Stimulated activated CD4-positive, alpha-beta T cell treated with anti-CD3 and anti-CD28 coated beads, TNF-alpha, amount 100 ng/mL, for 4 hours (primary cell): ENCODE measurements at regions not wholly inside any gene's neighbourhood (a gene's known extent, or its start where the extent isn't known, plus 50 kb on each side); places are given as distances from the start of the nearest gene placed in this dataset.
"Not testable (repeated sequence)": the region's sequence is repeated elsewhere in the genome, so short reads cannot be mapped to it uniquely, and the experiment has no call there.

ENCODE experiments used
- DNase-seq, 3 experiments: peaks; one replicate each; pipeline ENCODE4 v3.0.0-alpha.2; 2020; ENCODE audit warnings: low read depth in 3 of 3

GRCh38 chr6:113655761-113656160, 201.4 kb upstream of the MARCKS start:
- DNase-seq = no peak

DNA sequence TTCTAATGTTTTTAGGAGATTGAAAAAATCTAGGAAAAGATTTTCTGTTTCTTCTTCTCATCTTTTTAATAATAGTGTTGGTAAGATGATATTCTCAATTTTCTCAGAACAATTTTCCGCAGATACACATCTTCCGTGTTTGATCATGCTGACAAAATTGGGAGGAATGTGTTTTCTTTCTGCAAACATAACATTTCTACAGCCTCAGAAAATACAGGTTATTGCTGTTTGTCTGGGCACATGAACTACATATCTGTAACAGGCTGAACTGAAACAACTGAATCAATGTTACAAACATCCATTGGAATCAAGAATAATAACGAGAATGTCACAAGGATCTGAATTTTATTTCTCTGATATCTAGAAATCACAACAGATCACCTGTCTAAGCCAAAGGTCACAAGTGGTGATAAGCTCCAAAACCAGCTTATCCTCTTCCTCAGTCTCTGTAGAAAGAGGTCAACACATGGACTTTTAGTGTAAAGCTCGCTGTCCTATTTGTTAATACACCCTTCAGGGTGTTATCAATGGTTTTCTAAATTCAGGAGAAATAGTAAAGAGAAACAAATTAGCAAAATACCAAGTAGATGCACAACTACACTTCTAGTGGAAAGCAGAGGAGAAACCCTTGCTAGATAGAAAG, 197.3 kb upstream of the MARCKS start:
- DNase-seq = no peak

DNA sequence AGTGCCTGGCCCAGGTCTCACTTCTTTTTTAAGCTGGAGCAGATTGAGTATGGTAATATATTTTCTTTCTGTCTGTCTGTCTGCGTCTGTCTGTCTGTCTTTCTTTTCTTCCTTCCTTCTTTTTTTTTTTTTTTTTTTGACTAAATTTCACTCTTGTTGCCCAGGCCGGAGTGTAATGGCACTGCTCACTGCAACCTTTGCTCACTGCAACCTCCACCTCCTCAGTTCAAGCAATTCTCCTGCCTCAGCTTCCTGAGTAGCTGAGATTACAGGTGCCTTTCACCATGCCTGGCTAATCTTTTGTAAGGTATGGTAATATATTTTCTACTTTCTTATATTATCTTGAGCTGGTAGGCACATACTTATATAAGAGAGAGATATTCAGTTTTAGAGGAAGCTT, 196.3 kb upstream of the MARCKS start:
- DNase-seq = no peak

GRCh38 chr6:113662093-113662665, 195.0 kb upstream of the MARCKS start:
- no peak for DNase-seq

GRCh38 chr6:113662688-113663333, 194.3 kb upstream of the MARCKS start:
- no peak for DNase-seq

- DNase-seq = no peak
Measured at GRCh38 chr6:113664909-113665308, 192.2 kb upstream of the MARCKS start.

- no peak for DNase-seq
Measured at GRCh38 chr6:113668641-113669408, 188.3 kb upstream of the MARCKS start.

DNA sequence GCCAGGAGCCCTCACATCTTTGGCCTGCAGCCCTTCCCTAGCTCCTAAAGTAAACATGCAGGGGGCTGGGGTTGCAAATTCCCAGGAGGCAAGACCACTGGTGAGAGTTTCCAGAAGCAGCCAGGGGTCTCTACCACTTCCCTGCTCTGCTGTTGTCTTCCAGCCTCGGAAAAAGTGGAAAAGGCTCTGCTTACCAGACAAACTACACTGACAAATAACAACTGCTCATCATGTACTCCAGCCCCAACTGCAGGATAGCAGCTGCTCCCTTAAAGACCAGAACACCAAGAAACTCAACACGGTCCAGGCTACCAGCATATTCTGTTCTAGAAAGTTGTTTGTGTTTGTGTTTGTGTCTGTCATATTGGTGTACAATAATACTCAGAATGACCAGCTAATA, 187.5 kb upstream of the MARCKS start:
- no peak for DNase-seq

GRCh38 chr6:113671421-113671820, 185.7 kb upstream of the MARCKS start:
- DNase-seq = no peak

GRCh38 chr6:113672491-113673149, 184.5 kb upstream of the MARCKS start:
- DNase-seq = no peak

DNA sequence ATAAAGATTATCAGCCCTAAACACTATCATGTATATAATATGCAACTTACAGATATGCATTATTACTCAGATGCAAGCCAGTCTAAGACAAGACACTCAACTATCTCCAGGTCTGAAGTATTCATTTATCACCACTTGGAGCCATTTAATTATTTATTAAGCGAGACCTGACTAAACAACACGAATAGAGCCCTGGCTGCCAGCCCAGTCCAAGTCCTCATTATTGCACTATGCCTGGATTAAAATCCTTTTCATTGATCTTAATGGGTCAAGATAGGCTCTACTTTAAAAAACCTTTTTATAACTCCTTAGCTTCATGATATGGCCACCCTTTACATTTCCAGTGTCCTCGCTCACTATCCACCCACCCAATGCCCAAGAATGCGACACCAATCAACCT, 183.1 kb upstream of the MARCKS start:
- DNase-seq = no peak

GRCh38 chr6:113676057-113676456, 181.1 kb upstream of the MARCKS start:
- no peak for DNase-seq

- DNase-seq = no peak
Measured at GRCh38 chr6:113676968-113677367, 180.2 kb upstream of the MARCKS start.

- no peak for DNase-seq
Measured at GRCh38 chr6:113679051-113679450, 178.1 kb upstream of the MARCKS start.

GRCh38 chr6:113680301-113680700, 176.8 kb upstream of the MARCKS start:
- no peak for DNase-seq

- DNase-seq = no peak
Measured at GRCh38 chr6:113683968-113684367, 173.2 kb upstream of the MARCKS start.

- DNase-seq = no peak
Measured at GRCh38 chr6:113684382-113684901, 172.7 kb upstream of the MARCKS start.

- DNase-seq = no peak
Measured at GRCh38 chr6:113686049-113686448, 171.1 kb upstream of the MARCKS start.

- not testable (repeated sequence) for DNase-seq
Measured at GRCh38 chr6:113689620-113690019, 167.5 kb upstream of the MARCKS start.

DNA sequence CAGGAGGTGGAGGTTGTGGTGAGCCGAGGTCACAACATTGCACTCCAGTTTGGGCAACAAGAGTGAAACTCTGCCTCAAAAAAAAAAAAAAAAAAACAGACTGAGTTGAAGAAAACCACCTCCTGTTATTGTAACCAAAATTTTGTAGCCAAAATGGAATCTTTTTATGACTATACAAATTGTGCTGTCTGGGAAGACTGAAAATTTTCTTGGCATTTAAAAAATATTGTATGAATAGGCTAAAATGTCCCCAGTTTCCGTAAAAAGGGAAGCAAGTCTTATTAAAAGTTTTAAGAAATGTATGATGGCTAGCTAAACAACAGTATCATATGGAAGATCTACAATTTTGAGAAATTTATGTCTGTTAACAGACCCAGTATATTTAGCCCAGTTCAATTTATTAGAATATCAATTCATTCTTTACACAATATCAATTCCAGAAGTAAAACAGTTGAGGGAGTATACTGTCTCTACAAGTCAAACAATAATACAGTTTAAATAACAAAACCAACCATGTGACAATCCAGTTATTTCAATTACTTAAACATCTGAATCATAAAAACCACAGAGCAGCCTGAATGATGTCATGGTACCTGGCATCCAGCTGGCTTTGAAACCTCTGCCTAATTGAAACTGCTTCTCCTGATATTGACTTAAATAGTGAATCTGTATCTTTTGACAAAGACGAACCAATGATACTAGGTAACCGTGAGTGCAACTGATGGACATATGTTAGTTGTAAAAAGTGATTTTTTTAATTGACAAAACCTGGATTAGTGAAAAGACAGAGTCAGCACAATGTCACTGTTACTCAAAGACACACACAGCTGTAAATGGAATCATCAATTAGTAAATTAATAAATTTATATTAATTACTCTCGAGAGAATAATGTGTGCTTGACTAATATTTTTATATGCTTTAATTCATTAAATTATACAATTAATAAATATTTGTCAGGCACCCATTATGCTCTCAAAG, 166.6 kb upstream of the MARCKS start:
- DNase-seq = no peak

DNA sequence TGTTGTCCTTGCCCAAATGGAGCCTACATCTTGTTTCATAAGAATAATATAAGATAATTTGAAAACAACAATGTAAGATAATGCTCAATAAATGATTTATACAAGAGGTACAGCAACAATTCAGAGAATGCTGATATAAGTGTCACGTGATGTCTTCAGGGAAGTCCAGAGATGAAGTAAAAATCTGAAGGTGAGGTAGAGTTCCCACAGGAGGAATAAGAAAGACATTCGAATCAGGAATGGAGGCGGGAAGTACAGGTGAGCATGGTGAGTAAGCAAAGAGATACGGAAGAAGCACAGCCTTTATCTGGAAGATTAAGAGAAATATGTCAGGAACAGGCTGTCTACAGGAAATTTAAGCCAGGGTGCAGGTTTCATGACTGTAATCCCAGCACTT, 165.9 kb upstream of the MARCKS start:
- no peak for DNase-seq
